HG02759 (cell line): ENCODE measurements at regions not wholly inside any gene's neighbourhood (a gene's known extent, or its start where the extent isn't known, plus 50 kb on each side); places are given as distances from the start of the nearest gene placed in this dataset.
"Not testable (repeated sequence)": the region's sequence is repeated elsewhere in the genome, so short reads cannot be mapped to it uniquely, and the experiment has no call there.

ENCODE experiments used
- ATAC-seq: cut with Tn5 transposase; IDR thresholded peaks from one replicate; pipeline ENCODE4 v1.9.1; 2021; ENCODE audit warnings: mild to moderate bottlenecking, moderate library complexity; ENCODE audit not compliant: unreplicated experiment

DNA sequence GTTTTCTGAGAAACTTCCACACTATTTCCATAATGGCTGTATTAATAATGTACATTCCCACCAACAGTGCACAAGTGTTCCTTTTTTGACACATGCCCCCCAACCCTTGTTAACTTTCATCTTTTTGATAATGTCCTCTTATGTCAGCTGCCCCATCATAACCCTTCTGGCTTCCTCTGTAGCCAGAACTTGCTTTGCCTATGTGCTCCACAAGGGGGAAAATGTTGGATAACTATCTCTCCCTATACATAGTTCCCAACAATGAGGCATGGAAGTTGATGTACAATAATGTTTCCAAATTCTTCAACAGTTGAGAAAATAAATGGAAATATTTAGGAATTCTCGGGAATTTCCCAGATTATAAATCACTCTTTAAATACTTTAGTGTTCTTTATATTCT lies 142.9 kb downstream of the ASB9 start:
- ATAC-seq, result no peak

DNA sequence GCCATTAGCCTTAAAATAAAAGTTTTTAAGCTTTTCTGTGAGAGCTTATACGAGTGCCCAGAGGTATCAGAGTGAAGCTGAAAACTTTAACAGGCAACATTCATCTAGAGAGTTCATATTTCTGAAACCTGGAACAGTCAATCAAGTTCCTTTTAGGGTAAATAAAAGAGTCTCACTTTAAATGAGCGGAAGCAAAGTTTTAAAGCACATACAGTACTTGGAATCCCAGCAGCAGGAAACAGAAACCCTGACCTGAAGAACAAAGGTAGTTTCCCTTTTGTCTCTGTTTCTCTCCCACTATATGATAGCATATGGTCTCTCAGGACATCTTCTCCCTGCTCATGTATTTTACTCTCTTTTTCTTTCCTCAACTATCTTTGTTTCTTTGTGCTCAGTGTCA lies 153.0 kb downstream of the ASB9 start:
- no peak for ATAC-seq

DNA sequence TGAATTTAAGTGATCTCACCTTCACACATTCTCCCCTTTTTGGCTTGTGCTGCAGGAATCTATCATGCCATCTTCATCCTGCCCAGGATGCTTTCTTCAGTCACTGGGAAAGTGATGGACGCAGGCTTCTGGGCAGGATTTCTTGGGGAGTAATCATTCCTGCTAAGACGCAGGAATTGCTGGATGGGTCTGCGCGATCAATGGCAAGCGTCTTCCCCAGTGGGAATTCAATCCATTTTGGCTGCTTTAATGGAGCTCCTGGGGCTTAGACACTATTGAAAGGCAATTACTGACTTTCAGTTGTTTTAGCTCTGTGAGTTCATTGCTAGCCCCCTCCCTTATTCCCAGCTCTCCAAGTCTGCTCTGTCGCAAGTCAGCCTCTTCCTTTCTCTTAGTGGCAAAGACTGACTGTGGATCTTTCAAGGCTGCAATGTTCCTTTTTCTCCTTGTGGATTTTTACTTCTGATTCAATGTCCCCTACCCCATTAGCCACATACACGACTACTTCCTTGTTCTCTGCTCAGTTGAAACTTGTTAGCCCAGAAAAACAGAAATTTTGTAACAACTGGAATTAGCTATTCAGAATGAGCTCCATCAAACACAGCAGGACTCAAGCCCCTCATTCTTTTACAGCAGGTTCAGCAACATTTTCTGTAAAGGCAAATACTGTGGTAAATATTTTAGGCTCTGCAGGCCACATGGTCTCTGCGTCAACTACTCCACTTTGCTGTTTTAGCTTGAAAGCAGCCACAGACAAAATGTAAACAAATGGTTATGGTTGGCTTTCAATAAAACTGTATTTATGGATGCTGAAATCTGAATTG lies 154.9 kb downstream of the ASB9 start:
- no peak for ATAC-seq

DNA sequence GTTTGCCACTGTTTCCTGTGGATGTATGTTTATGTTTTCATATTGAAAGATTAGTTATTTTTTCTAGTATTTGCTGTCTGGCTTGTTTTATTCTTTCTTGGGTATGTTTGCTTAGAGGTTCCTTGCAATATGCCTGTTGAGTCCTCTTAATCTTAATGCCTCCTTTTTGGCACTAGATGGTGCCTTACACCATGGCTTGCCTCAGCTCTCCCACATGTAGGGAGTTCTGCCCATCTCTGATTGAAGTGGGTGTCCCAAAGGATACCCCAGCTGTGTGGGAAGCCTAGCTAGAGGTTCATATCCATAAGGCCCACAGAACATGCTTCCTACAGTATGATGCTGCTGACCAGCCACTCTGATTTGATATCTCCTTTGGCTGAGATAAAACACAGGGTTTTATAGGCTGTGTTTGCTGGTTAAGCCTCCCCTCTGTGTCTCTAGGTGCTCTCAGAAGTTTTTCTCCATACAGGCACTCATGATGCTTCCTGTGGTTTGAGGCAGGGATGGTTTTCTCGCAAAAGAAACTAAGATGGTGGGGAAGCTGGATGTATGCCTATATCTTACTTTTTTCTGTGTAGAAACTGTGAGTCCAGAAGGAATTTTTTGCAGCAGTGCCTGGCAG lies 162.4 kb downstream of the ASB9 start:
- ATAC-seq, result no peak

DNA sequence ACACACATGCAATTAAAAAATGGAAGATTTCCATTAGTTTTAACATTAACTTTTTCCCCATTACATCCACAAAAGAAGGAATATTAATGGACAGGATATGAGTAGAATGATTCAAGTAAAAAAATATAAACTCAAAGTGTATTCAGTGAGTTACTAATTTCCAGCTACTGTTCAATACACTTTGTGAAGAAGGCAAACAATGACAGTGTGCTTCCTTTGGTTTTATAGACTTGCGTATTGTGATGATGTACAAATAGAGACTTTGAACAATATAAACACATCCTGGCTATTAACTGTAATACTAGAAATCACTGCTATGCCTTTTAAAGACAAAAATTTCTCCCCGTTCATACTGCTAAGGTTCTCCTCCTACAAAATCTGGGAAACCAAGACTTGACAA lies 171.4 kb downstream of the ASB9 start:
- no peak for ATAC-seq

DNA sequence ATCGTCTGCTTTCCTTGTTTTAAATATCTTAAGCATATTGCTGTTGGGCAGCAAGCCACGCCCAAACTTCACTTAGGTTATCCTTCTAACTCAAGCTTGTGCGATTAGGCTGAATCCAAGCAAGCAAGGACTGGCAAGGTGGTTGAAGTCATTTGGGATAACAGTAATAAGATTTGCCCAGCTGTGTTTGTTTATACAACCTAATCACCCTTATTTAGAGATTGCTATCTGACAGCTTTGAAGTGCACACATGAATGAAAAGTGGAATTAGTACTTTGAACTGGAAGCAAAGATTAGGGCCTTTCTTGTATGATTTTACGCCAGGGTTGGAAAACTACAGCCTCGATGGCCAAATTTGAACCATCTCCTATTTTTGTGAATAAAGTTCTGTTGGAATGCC lies 182.1 kb downstream of the ASB9 start:
- ATAC-seq, result no peak

DNA sequence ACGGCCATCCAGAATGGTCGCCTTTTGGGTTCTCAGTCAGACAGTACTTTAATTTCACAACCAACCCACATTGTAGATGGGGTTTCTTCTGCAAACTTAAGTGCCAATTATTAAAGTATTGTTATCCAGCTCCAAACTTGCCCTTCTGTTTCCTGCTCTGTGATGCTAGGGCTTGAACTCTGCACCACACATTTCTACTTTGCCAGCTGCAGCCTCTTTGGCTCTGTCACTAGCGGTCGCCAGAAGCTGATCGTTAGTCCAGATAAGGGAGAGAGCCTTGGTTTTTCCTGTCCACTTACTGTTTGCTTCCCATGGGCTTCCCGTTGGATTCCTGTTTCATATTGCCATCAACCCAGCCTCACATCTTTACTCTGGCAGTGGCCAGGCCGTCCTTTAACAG lies 196.6 kb downstream of the ASB9 start:
- no peak for ATAC-seq

DNA sequence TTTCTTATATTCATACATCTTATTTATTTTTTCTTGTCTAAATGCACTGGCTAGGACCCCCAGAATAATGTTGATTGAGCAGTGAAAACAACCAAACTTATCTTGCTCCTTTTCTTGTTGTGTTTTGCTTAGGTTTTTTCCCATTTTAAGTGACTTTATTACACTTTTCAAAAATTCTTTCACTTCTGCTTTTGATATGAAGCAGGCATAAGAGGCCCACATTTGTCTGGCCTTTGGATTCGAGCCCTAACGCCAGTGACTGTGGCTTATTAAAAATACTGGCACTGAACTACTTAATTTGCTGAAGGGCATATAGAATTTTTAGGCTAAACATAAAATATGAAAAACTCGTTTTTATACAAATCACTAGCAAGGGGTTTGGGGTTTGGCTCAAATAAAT lies 197.0 kb downstream of the ASB9 start:
- ATAC-seq, result no peak

DNA sequence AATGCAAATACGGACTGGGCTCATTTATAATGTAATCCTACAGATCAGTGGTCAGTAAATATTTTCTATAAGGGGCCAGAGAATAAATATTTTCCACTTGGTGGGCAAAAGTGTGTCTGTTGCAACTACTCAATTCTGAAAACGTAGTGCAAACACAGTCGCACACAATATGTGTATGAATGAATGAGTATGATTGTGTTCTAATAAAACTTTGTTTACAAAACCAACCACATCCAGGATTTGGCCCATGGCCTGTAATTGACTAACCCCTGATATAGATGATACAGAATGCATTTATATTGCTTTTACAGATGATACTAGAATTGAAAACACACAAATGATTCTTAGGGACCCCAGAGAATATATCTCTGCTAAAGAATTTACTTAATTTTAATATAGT lies 197.6 kb downstream of the ASB9 start:
- ATAC-seq, result no peak

DNA sequence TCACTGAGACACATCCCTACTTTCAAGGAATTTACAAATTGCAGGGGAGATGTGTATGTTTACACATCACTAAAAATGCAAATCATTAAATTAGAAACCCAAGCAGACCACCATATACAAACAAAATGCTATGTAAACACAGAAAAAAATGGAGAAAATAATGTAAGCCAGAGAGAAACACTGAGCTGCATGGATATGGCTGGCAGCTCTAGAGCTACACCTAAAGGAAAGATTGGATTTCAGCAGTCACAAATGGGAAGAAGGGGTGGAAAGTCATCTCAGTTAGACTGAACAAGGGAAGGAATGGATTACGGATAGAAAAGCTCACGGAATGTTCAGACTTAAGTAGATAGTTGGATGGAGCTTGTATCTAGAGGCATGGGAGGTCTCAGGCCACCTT lies 186.3 kb downstream of the MOSPD2 start:
- ATAC-seq, result no peak

DNA sequence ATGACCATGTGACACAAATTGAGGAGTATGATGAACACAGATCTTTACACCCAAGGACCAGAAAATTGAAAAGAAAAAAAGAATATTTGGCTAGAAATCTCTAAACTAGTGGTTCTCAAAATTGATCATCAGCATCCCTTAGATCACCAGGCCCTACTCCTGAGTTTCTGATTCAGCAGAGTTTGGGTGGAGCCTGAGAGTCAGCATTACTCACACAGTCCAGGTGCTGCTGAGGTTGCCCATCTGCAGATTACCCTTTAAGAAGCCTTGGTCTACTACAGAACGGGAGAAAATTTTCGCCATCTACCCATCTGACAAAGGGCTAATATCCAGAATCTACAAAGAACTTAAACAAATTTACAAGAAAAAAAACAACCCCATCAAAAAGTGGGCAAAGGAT lies 182.8 kb downstream of the MOSPD2 start:
- no peak for ATAC-seq

DNA sequence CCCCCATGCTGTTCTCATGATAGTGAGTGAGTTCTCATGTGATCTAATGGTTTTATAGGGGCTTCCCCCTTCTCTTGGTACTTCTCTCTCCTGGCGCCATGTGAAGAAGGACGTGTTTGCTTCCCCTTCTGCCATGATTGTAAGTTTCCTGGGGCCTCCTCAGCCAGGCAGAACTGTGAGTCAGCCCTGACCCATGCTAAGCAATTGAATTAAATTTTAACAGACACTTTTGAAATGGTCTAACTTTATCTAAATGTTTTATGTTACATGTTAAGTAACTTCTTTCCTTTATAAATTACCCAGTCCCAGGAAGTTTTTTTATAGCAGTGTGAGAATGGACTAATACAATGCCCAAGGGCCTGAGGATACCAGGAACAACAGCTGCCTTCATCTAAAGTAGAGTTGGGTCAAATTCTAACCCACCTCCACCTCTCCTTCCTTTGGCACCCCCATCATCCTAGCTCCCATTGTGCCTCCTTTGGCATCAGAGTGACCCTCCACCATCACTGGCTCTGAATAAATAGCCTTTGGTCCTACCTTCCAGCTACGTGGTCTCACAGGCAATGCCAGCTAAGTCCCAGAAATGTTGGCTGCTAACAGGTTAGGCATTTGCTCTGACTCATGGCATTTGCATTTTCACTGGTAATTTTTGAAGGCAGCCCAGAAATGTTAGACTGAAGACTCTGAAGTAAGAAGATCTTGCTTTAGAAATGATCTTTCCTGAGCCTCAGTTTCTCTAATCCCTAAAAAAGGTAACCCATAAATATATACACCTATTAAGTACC lies 182.1 kb downstream of the MOSPD2 start:
- no peak for ATAC-seq

DNA sequence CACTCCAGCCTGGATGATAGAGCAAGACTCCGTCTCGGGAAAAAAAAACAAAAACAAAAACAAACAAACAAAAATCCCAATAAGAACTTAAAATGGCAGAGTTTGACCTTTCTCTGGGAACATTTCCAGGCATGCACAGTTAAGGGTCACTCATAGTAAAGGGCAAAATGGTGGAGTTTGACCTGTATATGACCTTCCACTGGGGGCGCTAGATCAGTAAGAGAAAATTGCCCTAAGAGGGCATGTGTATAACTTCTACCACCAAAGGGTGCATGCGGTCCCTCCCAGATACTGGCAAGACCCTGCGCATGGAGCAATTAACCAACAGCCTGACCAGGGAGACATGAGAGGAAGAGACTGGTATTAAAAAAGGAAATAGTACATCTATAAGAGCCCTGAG lies 177.2 kb downstream of the MOSPD2 start:
- ATAC-seq, result no peak

DNA sequence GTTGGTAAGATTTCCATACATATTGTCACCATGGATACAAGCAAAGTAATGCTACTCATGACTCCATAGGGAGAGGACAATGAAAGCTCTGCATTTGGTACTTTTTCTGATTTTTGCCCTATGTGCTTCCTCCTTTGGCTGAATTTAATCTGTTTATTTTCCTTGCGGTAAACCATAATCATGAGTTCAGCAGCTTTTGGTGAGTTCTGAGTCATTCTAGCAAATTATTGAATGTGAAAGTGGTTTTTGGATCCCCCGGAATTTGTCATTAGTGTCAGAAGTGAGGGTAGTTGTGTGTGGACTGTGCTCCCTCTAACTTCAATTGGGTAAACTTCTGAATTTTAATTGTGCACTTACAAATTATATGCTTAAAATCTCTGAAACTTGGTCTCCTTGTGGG lies 170.3 kb downstream of the MOSPD2 start:
- ATAC-seq, result no peak

DNA sequence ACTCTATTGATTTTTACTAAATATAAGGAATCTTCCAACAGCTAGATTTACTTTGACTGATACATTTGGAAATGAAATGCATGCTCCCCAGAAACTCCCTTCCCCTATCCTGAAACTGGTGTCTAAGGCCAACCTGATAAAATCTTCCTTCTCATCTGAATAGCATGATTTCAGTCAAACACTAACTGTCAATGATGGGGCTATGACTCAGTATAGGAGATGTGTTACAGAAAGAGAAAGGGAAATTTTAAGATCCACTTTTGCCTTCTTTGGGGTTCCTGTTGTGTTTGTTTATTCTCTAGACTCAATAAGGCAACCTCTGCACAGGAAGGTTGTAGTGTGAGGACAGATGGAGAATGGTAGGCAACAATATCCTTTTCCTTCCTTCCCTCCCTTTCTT lies 160.7 kb downstream of the MOSPD2 start:
- no peak for ATAC-seq

DNA sequence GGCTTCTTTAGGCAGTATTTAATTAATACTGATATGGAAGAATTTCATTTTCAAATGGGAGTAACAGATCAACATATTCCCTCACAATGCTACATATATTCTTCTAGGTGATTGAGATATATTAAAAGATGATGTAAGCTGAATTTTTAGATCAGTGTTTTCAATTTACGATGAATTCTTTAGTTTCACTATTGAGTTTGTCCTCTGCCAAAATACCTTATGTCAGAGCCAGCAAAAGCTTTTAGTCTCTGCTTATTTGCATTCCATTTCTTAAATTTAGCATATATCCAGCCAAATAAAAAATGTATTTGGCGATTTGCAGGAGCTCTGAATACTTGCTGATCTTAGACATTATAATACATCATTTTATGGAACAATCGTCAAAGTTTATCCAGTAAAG lies 144.3 kb downstream of the MOSPD2 start:
- ATAC-seq, result no peak

DNA sequence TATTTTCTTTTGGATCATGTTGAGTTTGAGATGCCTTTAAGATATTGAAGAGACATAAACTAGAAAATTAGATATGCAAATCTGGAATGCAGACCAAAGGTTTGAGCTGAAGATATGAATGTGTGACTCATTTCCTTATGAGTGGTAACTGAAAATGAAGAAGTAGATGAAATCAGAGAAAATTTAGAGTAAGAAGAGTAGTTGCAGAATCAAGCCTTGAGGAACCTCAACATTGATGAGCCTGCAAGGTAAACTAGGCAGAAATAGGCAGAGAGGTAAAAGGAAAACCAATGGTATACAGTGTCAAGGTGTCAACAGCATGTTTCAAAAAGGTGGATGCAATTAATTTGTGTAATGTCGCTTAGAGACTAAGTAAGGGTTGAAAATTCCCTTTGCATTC lies 142.8 kb downstream of the MOSPD2 start:
- ATAC-seq, result no peak

DNA sequence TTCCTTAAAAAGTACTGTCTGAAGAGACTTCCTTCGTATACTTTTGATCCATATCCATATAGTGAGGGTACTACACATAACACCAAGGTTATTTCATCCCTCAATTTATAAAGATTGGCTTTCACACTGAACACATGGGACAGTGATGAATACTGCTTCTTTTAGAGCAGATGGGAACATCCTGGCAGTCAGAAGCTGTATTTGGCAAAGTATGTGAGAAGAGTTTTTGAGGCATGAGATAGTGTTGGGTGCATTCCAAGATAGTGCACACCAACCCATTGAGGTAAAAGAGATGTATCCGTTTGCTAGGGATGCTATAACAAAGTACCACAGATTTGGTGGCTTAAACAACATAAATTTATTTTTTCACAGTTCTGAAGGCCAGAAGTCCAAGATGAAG lies 141.1 kb downstream of the MOSPD2 start:
- no peak for ATAC-seq

DNA sequence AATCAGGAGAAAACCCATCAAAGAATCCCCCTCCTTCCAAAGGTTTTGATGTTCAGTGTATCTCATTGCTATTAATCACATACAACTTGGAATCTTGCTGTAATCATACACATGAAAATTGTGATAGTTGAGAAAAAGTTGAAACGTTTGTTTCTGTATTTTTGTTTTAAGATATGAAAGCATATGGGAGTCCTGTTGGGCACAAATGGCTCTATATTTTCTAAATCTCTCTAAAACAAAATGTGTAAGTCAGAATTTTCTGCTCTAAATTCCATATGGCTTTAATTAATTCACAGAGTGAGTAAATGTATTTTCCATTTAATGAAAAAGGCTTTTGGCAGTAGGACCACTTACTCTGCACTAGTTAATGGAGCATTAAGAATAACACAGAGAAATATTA lies 140.2 kb downstream of the MOSPD2 start:
- no peak for ATAC-seq

DNA sequence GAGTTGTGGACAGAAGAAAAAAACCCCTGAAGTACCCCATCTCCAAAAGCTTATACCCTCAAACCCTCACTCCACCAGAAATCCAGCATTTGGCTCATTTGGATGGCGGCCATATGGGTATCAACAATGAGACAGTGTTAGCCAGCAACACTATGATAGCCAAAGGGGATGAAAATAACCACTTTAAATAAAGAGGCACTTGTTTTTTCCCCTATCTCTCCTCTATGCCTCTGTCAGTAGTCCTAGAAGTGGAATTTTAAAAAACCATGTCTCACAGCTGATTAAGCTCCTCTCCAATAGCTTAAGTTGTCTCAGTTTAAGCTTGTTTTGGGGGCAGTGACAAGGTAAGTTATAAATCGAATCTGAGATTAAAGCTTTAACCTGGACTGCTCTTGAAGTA lies 124.0 kb downstream of the MOSPD2 start:
- no peak for ATAC-seq

DNA sequence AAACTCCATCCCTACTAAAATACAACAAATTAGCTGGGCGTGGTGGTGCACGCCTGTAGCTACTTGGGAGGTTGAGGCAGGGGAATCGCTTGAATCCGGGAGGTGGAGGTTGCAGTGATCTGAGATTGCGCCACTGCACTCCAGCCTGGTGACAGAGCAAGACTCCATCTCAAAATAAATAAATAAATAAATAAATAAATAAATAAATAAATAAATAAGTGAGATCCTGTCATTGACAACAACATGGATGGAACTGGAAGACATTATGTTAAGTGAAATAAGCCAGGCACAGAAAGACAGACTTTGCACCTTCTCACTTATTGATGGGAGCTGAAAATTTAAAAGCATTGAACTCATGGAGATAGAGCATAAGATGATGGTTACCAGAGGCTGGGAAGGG lies 111.2 kb downstream of the MOSPD2 start:
- not testable (repeated sequence) for ATAC-seq
